HEK293 (cell line): ENCODE measurements at regions not wholly inside any gene's neighbourhood (a gene's known extent, or its start where the extent isn't known, plus 50 kb on each side); places are given as distances from the start of the nearest gene placed in this dataset.

Source experiments
- CTCF ChIA-PET: fragments of 350-600 bp; formaldehyde crosslinking; extraction: SDS; loops from one replicate; lab custom pipeline; 2021; ENCODE audit warnings: antibody characterized with exemption; lab: Yijun Ruan, JAX
- POLR2A ChIA-PET: fragments of 300-600 bp; formaldehyde crosslinking; extraction: SDS; loops from one replicate; lab custom pipeline; 2020; ENCODE audit warnings: antibody characterized with exemption, inconsistent platforms; lab: Yijun Ruan, JAX
- H3K27ac ChIP-seq: fragments of 200-500 bp; sonication (Bioruptor generic); 2 replicates; pipeline ENCODE4 v1.5.1; 2014; ENCODE audit warnings: low read depth, low read length, control low read depth, inconsistent platforms; ENCODE audit errors: extremely low read depth
- H3K36me3 ChIP-seq, 2 experiments: fragments of 200-500 bp in 1 of 2; sonication (Bioruptor generic) in 1 of 2; 1 replicate in 1 of 2; 2 replicates in 1 of 2; pipeline ENCODE4 v1.5.1; 2014 to 2017; ENCODE audit warnings: inconsistent platforms in 2 of 2, low read length in 2 of 2; ENCODE audit not compliant: control insufficient read depth in 2 of 2, insufficient read depth in 1 of 2
- H3K4me1 ChIP-seq: fragments of 200-500 bp; sonication (Bioruptor generic); 2 replicates; pipeline ENCODE4 v1.5.1; 2014; ENCODE audit warnings: mild to moderate bottlenecking, low read length, inconsistent platforms; ENCODE audit not compliant: control insufficient read depth, insufficient read depth
- H3K4me3 ChIP-seq: 2 replicates; pipeline ENCODE4 v1.5.1; 2011; ENCODE audit warnings: low read depth, mild to moderate bottlenecking, control low read depth, low read length, moderate library complexity
- H3K9me3 ChIP-seq: fragments of 200-500 bp; sonication (Bioruptor generic); 2 replicates; pipeline ENCODE4 v1.5.1; 2014; ENCODE audit warnings: low read depth, low read length, inconsistent platforms; ENCODE audit not compliant: control insufficient read depth, insufficient read depth
- ATF2 ChIP-seq: fragments of 450-650 bp; formaldehyde crosslinking; IDR thresholded peaks from 2 replicates; pipeline ENCODE4 v1.5.1; 2016; ENCODE audit warnings: missing biosample characterization, missing genetic modification characterization, low read depth
- BCL11B ChIP-seq: fragments of 450-650 bp; formaldehyde crosslinking; IDR thresholded peaks from 2 replicates; pipeline ENCODE4 v1.5.1; 2016; ENCODE audit warnings: low read depth, missing biosample characterization, missing genetic modification characterization
- KLF16 ChIP-seq: fragments of 450-650 bp; formaldehyde crosslinking; IDR thresholded peaks from 2 replicates; pipeline ENCODE4 v1.5.1; 2017; ENCODE audit warnings: missing biosample characterization, missing genetic modification characterization
- KLF7 ChIP-seq: fragments of 450-650 bp; formaldehyde crosslinking; IDR thresholded peaks from 2 replicates; pipeline ENCODE4 v1.5.1; 2016; ENCODE audit warnings: missing biosample characterization, missing genetic modification characterization, borderline replicate concordance
- PBX3 ChIP-seq: sonication (generic); formaldehyde crosslinking; IDR thresholded peaks from 2 replicates; pipeline ENCODE4 v1.8.1; 2022; ENCODE audit warnings: mild to moderate bottlenecking, moderate library complexity, missing genetic modification reagents
- PRDM1 ChIP-seq: fragments of 450-650 bp; formaldehyde crosslinking; IDR thresholded peaks from 2 replicates; pipeline ENCODE4; 2016; ENCODE audit warnings: missing biosample characterization, missing genetic modification characterization
- SP3 ChIP-seq: fragments of 450-650 bp; formaldehyde crosslinking; IDR thresholded peaks from 2 replicates; pipeline ENCODE4 v1.5.1; 2016; ENCODE audit warnings: missing biosample characterization, missing genetic modification characterization
- ZBTB11 ChIP-seq: fragments of 450-650 bp; formaldehyde crosslinking; conservative IDR thresholded peaks from 2 replicates; pipeline ENCODE4 v1.5.1; 2016; ENCODE audit warnings: low read depth, missing biosample characterization, missing genetic modification characterization
- ZNF114 ChIP-seq: fragments of 450-650 bp; formaldehyde crosslinking; IDR thresholded peaks from 2 replicates; pipeline ENCODE4 v1.5.0; 2017; ENCODE audit warnings: missing biosample characterization, missing genetic modification characterization
- ZNF140 ChIP-seq: fragments of 450-650 bp; formaldehyde crosslinking; IDR thresholded peaks from 2 replicates; pipeline ENCODE4 v1.5.1; 2016; ENCODE audit warnings: missing biosample characterization, missing genetic modification characterization
- ZNF174 ChIP-seq: fragments of 450-650 bp; formaldehyde crosslinking; IDR thresholded peaks from 2 replicates; pipeline ENCODE4 v1.5.0; 2017; ENCODE audit warnings: missing biosample characterization, mild to moderate bottlenecking, missing genetic modification characterization
- ZNF19 ChIP-seq: fragments of 450-650 bp; formaldehyde crosslinking; IDR thresholded peaks from 2 replicates; pipeline ENCODE4; 2016; ENCODE audit warnings: missing biosample characterization, missing genetic modification characterization, low read depth
- ZNF2 ChIP-seq: fragments of 450-650 bp; formaldehyde crosslinking; IDR thresholded peaks from 2 replicates; pipeline ENCODE4 v1.5.1; 2016; ENCODE audit warnings: missing biosample characterization, missing genetic modification characterization
- ZNF530 ChIP-seq: fragments of 450-650 bp; formaldehyde crosslinking; IDR thresholded peaks from 2 replicates; pipeline ENCODE4 v1.5.1; 2016; ENCODE audit warnings: low read depth, missing biosample characterization, missing genetic modification characterization
- ZNF548 ChIP-seq: fragments of 450-650 bp; formaldehyde crosslinking; IDR thresholded peaks from 2 replicates; pipeline ENCODE4 v1.5.1; 2016; ENCODE audit warnings: missing biosample characterization, missing genetic modification characterization
- ZNF558 ChIP-seq: fragments of 450-650 bp; formaldehyde crosslinking; IDR thresholded peaks from 2 replicates; pipeline ENCODE4 v1.5.1; 2016; ENCODE audit warnings: missing biosample characterization, missing genetic modification characterization
- ZNF561 ChIP-seq: fragments of 450-650 bp; IDR thresholded peaks from 2 replicates; pipeline ENCODE4 v1.5.1; 2018; ENCODE audit warnings: missing biosample characterization, missing genetic modification characterization, borderline replicate concordance
- ZNF585B ChIP-seq: fragments of 450-650 bp; formaldehyde crosslinking; IDR thresholded peaks from 2 replicates; pipeline ENCODE4 v1.5.1; 2016; ENCODE audit warnings: missing biosample characterization, missing genetic modification characterization
- ZNF624 ChIP-seq: fragments of 450-650 bp; formaldehyde crosslinking; IDR thresholded peaks from 2 replicates; pipeline ENCODE4 v1.5.1; 2017; ENCODE audit warnings: missing biosample characterization, missing genetic modification characterization
- ZNF629 ChIP-seq: fragments of 450-650 bp; formaldehyde crosslinking; IDR thresholded peaks from 2 replicates; pipeline ENCODE4 v1.5.1; 2017; ENCODE audit warnings: missing biosample characterization, missing genetic modification characterization
- ZNF76 ChIP-seq: fragments of 450-650 bp; formaldehyde crosslinking; IDR thresholded peaks from 2 replicates; pipeline ENCODE4; 2016; ENCODE audit warnings: low read depth, missing biosample characterization, missing genetic modification characterization, borderline replicate concordance
- ZNF777 ChIP-seq: fragments of 450-650 bp; formaldehyde crosslinking; IDR thresholded peaks from 2 replicates; pipeline ENCODE4 v1.5.1; 2017; ENCODE audit warnings: missing biosample characterization, missing genetic modification characterization, borderline replicate concordance
- TF ChIP-seq, protein P1 (sequence below): fragments of 450-650 bp; formaldehyde crosslinking; IDR thresholded peaks from 2 replicates; pipeline ENCODE4 v1.5.1; 2016; ENCODE audit warnings: missing biosample characterization, missing genetic modification characterization

- ChIA-PET CTCF (no interaction called here), POLR2A (no interaction called here)
- TF ChIP-seq PBX3 (CRISPR knock-in tag), result no peak
- TF ChIP-seq ATF2 (tag by site-specific recombination), result no peak
- no peaks in the 10 kb centered on the region for H3K36me3 ChIP-seq
- H3K27ac ChIP-seq, result no peak overlapping the region
- peaks cover 8% of the 10 kb centered on the region; the same call in 1 of the 2 replicates for H3K4me1 ChIP-seq
- H3K4me3 ChIP-seq, result no peak overlapping the region
- no peaks in the 10 kb centered on the region for H3K9me3 ChIP-seq
These were observed 498.9 kb downstream of the TTLL7 start for GRCh38 chr1:83499998-83500397.

- POLR2A ChIA-PET, result no interaction called here
- H3K4me3 ChIP-seq, result no peak overlapping the region
- no peaks in the 10 kb centered on the region for H3K36me3 ChIP-seq
- TF ChIP-seq ZNF174 (tag by site-specific recombination) (no peak), ZNF629 (tag by site-specific recombination) (no peak), ZNF558 (tag by site-specific recombination) (no peak)
- peaks cover 6% of the 10 kb centered on the region; the same call in 1 of the 2 replicates for H3K4me1 ChIP-seq
- no peak overlapping the region for H3K27ac ChIP-seq
- CTCF ChIA-PET, result interaction anchor here (0.5 to 0.6 kb wide), 2 partner anchors 907 to 1198 kb away, joined by 3 read pairs; no protein-coding TSS in a partner anchor
- H3K9me3 ChIP-seq, result no peaks in the 10 kb centered on the region
These were observed 501.4 kb downstream of the TTLL7 start for GRCh38 chr1:83497563-83497962.

DNA sequence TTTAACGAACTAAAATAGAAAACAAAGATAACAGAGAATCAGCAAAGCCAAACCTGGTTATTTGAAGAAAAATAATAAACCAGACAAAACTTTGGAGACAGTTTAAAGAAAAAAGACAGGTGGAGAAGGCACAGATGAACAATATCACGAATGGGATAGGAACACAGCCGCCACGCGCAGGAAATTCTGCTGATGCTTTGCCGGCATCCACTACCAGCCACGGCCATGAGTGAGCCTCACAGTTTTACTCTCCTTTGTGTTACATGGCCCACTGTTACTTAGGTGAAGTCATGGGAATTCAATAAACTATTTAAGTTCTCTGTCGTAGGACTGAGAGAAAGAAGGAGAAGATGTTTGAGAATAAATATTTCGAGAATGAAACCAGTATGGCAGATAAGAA, 503.4 kb downstream of the TTLL7 start:
- no peak overlapping the region for H3K27ac ChIP-seq
- H3K36me3 ChIP-seq, result no peaks in the 10 kb centered on the region
- no peak overlapping the region for H3K4me3 ChIP-seq
- ChIA-PET POLR2A (no interaction called here), CTCF (no interaction called here)
- H3K9me3 ChIP-seq, result no peaks in the 10 kb centered on the region
- H3K4me1 ChIP-seq, result no peaks in the 10 kb centered on the region
- TF ChIP-seq ZNF2 (tag by site-specific recombination) (no peak), ZNF530 (no peak), KLF7 (no peak), ZNF140 (tag by site-specific recombination) (no peak), SP3 (no peak), ZNF174 (tag by site-specific recombination) (no peak), ZNF548 (tag by site-specific recombination) (no peak), ZNF624 (tag by site-specific recombination) (no peak), ZNF777 (tag by site-specific recombination) (no peak), ZNF585B (tag by site-specific recombination) (no peak), ZNF76 (tag by site-specific recombination) (no peak), KLF16 (tag by site-specific recombination) (no peak), BCL11B (no peak), ZNF19 (tag by site-specific recombination) (no peak), PRDM1 (tag by site-specific recombination) (no peak), ZNF114 (no peak), ZNF561 (no peak), ZBTB11 (tag by site-specific recombination) (no peak)
- TF ChIP-seq, protein P1, sequence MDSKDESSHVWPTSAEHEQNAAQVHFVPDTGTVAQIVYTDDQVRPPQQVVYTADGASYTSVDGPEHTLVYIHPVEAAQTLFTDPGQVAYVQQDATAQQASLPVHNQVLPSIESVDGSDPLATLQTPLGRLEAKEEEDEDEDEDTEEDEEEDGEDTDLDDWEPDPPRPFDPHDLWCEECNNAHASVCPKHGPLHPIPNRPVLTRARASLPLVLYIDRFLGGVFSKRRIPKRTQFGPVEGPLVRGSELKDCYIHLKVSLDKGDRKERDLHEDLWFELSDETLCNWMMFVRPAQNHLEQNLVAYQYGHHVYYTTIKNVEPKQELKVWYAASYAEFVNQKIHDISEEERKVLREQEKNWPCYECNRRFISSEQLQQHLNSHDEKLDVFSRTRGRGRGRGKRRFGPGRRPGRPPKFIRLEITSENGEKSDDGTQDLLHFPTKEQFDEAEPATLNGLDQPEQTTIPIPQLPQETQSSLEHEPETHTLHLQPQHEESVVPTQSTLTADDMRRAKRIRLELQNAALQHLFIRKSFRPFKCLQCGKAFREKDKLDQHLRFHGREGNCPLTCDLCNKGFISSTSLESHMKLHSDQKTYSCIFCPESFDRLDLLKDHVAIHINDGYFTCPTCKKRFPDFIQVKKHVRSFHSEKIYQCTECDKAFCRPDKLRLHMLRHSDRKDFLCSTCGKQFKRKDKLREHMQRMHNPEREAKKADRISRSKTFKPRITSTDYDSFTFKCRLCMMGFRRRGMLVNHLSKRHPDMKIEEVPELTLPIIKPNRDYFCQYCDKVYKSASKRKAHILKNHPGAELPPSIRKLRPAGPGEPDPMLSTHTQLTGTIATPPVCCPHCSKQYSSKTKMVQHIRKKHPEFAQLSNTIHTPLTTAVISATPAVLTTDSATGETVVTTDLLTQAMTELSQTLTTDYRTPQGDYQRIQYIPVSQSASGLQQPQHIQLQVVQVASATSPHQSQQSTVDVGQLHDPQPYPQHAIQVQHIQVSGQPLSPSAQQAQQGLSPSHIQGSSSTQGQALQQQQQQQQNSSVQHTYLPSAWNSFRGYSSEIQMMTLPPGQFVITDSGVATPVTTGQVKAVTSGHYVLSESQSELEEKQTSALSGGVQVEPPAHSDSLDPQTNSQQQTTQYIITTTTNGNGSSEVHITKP, result no peak
